ENCODE measurements at regions not wholly inside any gene's neighbourhood (a gene's known extent, or its start where the extent isn't known, plus 50 kb on each side); places are given as distances from the start of the nearest gene placed in this dataset.

DNA sequence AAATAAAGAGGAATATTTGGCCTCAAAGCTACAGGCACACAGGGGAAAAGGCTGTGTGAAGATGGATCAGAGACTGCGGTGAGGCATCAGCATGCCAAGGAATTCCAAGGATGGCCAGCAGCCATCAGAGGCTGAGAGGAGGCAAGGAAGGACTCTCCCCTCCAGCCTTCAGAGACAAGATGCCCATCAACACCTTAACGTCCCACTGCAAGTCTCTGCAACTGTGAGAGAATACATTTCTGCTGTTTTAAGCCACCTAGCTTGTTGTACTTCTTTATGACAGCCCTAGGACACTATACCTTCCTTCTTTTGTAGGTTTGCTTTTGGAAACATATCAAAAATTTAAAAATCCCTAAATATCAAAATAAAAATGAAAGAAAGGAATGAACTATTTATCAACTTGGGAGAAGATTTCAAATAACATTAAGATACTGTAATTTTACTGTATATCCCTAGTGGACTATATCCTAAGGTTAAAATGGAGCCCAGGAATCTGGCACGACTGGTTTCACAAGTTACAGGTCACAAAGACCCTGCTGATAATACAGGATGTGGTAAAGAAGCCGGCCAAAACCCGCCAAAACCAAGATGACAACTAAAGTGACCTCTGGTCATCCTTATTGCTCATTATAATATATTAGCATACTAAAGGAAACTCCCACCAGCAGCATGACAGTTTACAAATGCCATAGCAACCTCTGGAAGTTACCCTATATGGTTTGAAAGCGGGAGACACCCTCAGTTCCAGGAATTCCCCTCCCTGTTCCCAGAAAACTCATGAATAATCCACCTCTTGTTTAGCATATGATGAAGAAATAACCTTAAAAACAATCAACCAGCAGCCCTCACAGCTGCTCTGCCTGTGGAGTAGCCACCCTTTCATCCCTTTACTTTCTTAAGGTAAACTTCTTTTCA, 185.2 kb downstream of the AVL9 start:
- TF ChIP-seq, protein P1, sequence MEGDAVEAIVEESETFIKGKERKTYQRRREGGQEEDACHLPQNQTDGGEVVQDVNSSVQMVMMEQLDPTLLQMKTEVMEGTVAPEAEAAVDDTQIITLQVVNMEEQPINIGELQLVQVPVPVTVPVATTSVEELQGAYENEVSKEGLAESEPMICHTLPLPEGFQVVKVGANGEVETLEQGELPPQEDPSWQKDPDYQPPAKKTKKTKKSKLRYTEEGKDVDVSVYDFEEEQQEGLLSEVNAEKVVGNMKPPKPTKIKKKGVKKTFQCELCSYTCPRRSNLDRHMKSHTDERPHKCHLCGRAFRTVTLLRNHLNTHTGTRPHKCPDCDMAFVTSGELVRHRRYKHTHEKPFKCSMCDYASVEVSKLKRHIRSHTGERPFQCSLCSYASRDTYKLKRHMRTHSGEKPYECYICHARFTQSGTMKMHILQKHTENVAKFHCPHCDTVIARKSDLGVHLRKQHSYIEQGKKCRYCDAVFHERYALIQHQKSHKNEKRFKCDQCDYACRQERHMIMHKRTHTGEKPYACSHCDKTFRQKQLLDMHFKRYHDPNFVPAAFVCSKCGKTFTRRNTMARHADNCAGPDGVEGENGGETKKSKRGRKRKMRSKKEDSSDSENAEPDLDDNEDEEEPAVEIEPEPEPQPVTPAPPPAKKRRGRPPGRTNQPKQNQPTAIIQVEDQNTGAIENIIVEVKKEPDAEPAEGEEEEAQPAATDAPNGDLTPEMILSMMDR (IDR thresholded peaks at IDR 0.05), result no peak
- no peak for TF ChIP-seq POLR2A (IDR thresholded peaks at IDR 0.05)
